GM19025 (cell line): ENCODE measurements at regions not wholly inside any gene's neighbourhood (a gene's known extent, or its start where the extent isn't known, plus 50 kb on each side); places are given as distances from the start of the nearest gene placed in this dataset.
"Not testable (repeated sequence)": the region's sequence is repeated elsewhere in the genome, so short reads cannot be mapped to it uniquely, and the experiment has no call there.

Experiments
- ATAC-seq: cut with Tn5 transposase; IDR thresholded peaks from one replicate; pipeline ENCODE4 v1.9.1; 2021; ENCODE audit warnings: mild to moderate bottlenecking, low read depth, moderate library complexity; ENCODE audit not compliant: unreplicated experiment

DNA sequence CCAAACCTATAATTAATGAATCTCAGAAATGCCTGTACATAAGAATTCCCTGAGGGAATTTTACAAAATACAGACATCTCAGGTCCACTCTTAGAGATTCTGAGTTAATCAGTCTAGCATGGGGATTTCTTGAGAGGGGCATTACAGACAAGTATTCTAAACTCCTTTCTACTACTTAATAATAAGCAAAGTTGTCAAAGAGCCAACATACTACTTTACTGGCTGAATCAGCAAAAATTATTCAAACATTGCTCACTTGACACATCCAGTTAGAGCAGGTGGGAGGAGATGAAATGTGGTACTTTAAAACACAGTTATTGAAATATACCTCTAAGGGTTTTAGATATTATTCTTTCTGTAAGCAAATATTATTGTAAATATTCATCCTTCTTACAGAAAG lies 1164.7 kb downstream of the CDY2B start:
- ATAC-seq: no peak

GRCh38 chrY:16673102-16673787 lies 1206.8 kb downstream of the CDY2B start:
- no peak for ATAC-seq

DNA sequence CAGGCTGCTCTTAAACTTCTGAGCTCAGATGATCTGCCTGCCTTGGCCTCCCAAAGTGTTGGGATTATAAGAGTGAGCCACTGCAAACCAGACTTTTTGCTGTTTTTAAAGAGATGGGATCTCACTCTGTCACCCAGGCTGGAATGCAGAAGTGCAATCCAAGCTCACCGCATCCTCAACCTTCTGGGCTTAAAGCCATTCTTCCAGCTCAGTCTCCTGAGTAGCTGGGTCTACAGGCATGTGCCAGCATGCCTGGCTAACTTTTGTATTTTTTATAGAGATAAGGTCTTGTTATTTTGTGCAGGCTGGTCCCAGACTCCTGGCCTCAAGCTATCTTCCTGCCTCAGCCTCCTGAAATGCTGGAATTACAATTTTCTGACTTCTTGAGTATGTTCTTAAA lies 1211.6 kb downstream of the CDY2B start:
- no peak for ATAC-seq

DNA sequence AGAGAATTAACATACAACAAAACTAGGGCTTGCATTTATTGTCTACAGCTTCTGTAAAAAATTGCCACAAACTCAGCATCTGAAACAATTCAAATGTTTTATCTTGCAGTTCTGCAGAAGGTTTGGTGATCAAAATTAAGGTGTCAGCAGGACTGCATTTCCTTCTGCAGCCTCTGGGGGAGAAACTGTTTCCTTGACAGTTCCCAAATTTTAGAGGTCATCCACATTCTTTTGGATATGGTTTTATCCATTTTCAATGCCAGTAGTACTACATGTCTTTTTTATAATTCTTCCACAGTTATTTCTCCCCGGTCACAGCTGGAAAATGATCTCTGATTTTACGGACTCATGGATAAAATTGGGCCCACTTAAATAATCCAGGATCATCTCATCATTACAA lies 1217.3 kb downstream of the CDY2B start:
- no peak for ATAC-seq

- ATAC-seq: no peak
These were observed 1220.7 kb downstream of the CDY2B start for GRCh38 chrY:16659340-16659739.

DNA sequence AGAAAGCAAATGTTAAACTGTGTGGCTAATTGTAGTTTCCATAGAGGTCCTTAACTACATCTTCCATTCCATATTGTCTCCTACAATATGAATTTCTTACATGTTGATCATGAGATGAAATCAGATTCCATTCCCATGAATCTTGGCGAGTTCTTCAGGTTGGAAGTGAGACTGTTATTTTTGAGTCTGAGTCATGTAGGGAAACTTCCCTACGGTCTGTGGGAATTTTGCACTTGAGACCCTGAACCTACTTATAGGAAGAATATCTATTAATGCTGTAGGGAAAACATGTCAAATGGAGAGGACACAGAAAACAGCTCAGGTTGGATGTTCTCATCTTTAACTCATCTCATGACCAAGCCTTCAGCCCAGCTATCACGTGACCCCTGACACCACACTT lies 1226.0 kb downstream of the CDY2B start:
- ATAC-seq: no peak

DNA sequence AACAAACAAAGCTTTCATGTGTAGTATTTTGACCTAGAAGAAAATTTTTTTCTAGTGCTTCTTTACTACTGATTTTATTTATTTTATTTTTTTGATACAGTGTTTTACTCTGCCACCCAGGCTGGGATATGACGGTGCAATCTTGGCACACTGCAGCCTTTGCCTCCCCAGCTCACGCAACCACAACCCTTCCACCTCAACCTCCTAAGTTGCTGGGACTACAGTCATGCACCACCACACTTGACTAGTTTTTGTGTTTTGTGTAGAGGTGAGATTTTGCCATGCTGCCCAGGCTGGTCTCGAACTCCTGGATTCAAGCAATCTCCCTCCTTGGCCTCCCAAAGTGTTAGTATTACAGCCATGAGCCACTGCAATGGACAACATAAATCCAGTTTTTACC lies 1234.0 kb downstream of the CDY2B start:
- ATAC-seq: no peak

- no peak for ATAC-seq
These were observed 1234.6 kb downstream of the CDY2B start for GRCh38 chrY:16645449-16645848.

DNA sequence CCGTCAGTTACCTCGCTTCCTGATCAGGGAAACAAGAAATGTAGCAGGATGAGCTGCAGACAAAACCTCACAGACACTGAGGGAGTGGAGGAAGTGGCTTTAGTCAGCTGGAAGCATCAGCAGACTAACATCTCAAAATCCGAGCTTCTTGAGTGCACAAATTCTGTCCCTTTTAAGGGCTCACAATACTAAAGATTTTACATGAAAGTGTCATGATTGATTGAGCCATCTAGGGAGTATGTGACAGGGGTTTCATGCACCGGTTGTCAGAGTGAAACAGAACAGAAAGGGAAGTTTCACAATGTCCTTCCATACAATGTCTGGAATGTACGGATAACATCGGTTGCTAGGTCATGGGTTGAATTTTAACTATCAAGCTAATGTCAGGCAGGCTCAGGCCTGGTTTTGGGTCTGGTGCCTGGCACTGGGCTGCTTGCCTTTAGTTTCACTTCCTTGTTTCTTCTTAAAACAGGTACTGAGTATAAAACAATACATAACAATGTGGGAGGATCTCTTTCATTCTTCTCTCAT lies 1235.7 kb downstream of the CDY2B start:
- peak; percentile 43 for ATAC-seq

GRCh38 chrY:16639777-16640176 lies 1240.2 kb downstream of the CDY2B start:
- peak; percentile 37 for ATAC-seq

- ATAC-seq: not testable (repeated sequence)
These were observed 1241.3 kb downstream of the CDY2B start for GRCh38 chrY:16638743-16639142.

DNA sequence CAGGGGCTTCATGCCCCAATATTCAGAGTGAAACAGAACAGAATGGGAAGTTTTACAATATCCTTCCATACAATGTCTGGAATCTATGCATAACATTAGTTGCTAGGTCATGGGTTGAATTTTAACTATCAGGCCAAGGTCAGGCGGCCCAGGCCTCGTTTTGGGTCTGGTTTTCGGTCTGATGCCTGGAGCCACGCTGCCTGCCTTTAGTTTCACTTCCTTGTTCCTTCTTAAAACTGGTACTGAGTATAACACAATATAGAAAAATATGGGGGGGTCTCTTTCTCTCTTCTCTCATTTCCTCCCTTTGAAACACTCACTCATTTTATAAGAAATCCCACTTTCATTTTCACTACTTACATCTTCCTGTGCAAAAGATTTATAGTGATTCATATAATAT lies 1243.8 kb downstream of the CDY2B start:
- peak; percentile 95 for ATAC-seq

- no peak for ATAC-seq
These were observed 1250.9 kb downstream of the CDY2B start for GRCh38 chrY:16629146-16629545.

GRCh38 chrY:16627122-16627521 lies 1252.9 kb downstream of the CDY2B start:
- ATAC-seq: no peak

- ATAC-seq: no peak
These were observed 1263.6 kb downstream of the CDY2B start for GRCh38 chrY:16616201-16616975.

- no peak for ATAC-seq
These were observed 1271.3 kb downstream of the CDY2B start for GRCh38 chrY:16608679-16609078.

DNA sequence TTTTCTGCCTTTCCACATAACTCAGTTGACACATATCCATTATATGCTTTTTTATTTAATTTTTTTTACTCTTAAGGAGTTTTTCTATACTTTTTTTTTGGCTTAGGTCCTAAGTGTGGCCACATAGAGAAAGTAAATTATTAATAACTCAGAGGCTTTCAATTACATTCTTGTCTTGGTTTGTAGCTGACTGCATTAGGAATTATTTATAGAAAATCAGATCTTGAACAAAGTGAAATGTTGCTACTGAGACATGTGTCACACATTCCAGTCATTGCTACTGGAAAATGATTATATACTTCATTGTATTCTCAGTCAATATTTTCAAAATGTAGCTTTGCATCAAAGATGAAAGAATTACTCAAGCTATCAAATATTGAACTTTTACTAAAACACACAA lies 1277.9 kb downstream of the CDY2B start:
- ATAC-seq: no peak

- ATAC-seq: no peak
These were observed 1278.4 kb downstream of the CDY2B start for GRCh38 chrY:16601626-16602025.

GRCh38 chrY:16572061-16572460 lies 1308.0 kb downstream of the CDY2B start:
- no peak for ATAC-seq

- no peak for ATAC-seq
These were observed 1317.5 kb downstream of the CDY2B start for GRCh38 chrY:16562491-16562890.

DNA sequence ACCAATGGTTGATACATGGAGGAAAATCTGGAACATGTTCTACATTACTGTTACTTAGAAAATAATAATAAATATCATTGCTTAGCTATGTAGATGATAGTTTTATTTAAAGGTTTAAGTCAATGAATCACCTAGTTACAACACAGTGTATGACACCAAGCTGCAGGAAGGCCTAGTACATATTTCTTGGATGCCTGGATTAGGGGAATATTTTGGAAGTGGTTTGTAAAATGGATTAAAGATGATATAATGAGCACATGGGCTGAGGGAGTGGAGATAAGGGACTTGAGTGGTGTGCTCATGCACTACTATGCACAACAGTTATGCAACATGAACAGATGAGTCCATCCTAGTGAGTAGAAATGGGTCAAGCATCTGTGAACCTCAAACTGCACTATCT lies 1358.0 kb downstream of the CDY2B start:
- ATAC-seq: no peak

- ATAC-seq: no peak
These were observed 1377.2 kb downstream of the CDY2B start for GRCh38 chrY:16502733-16503214.
